ENCODE measurements at regions not wholly inside any gene's neighbourhood (a gene's known extent, or its start where the extent isn't known, plus 50 kb on each side); places are given as distances from the start of the nearest gene placed in this dataset.

GRCh38 chr7:50954245-50954644 lies 171.5 kb upstream of the GRB10 start:
- TF ChIP-seq RNF2 (IDR thresholded peaks at IDR 0.05; ENCODE audit: borderline replicate concordance, low read depth), result no peak
- TF ChIP-seq MAFK (IDR thresholded peaks at IDR 0.05; ENCODE audit: partially characterized antibody), result no peak

All from A549 (cell line).